ENCODE measurements at regions not wholly inside any gene's neighbourhood (a gene's known extent, or its start where the extent isn't known, plus 50 kb on each side); places are given as distances from the start of the nearest gene placed in this dataset.
"Not testable (repeated sequence)": the region's sequence is repeated elsewhere in the genome, so short reads cannot be mapped to it uniquely, and the experiment has no call there.

- no peak for TF ChIP-seq POLR2A (IDR thresholded peaks at IDR 0.05; ENCODE audit: low read depth, low read length)
- FAIRE-seq = no peak
- no peak for DNase-seq (ENCODE audit: insufficient read length, low spot score)
These were observed 218.9 kb upstream of the PRDM1 start for GRCh38 chr6:105867277-105867676.

- TF ChIP-seq POLR2A (IDR thresholded peaks at IDR 0.05; ENCODE audit: low read depth, low read length) = no peak
- FAIRE-seq (no peak), DNase-seq (ENCODE audit: insufficient read length, low spot score) (no peak)
These were observed 223.1 kb upstream of the PRDM1 start for GRCh38 chr6:105862936-105863607.

GRCh38 chr6:105860927-105861326 lies 225.2 kb upstream of the PRDM1 start:
- FAIRE-seq; DNase-seq (ENCODE audit: insufficient read length, low spot score): not testable (repeated sequence)

GRCh38 chr6:105859457-105859856 lies 226.7 kb upstream of the PRDM1 start:
- no peak for DNase-seq (ENCODE audit: insufficient read length, low spot score)
- no peak for FAIRE-seq
- TF ChIP-seq POLR2A (IDR thresholded peaks at IDR 0.05; ENCODE audit: low read depth, low read length) = no peak

GRCh38 chr6:105858639-105859038 lies 227.5 kb upstream of the PRDM1 start:
- not testable (repeated sequence) for DNase-seq (ENCODE audit: insufficient read length, low spot score); FAIRE-seq

- FAIRE-seq = no peak
- DNase-seq (ENCODE audit: insufficient read length, low spot score) = no peak
- no peak for TF ChIP-seq POLR2A (IDR thresholded peaks at IDR 0.05; ENCODE audit: low read depth, low read length)
These were observed 230.7 kb upstream of the PRDM1 start for GRCh38 chr6:105855433-105855832.

- DNase-seq (ENCODE audit: insufficient read length, low spot score); FAIRE-seq: not testable (repeated sequence)
These were observed 232.2 kb upstream of the PRDM1 start for GRCh38 chr6:105853979-105854378.

GRCh38 chr6:105851606-105852005 lies 234.5 kb upstream of the PRDM1 start:
- TF ChIP-seq POLR2A (IDR thresholded peaks at IDR 0.05; ENCODE audit: low read depth, low read length) = no peak
- no peak for FAIRE-seq

GRCh38 chr6:105851113-105851580 lies 235.0 kb upstream of the PRDM1 start:
- no peak for TF ChIP-seq POLR2A (IDR thresholded peaks at IDR 0.05; ENCODE audit: low read depth, low read length)
- FAIRE-seq = no peak
- DNase-seq (ENCODE audit: insufficient read length, low spot score) = no peak

More at GRCh38 chr6:105851606-105852005, 234.5 kb upstream of the PRDM1 start:
- no peak for DNase-seq (ENCODE audit: insufficient read length, low spot score)

- TF ChIP-seq POLR2A (IDR thresholded peaks at IDR 0.05; ENCODE audit: low read depth, low read length) = no peak
- FAIRE-seq (no peak), DNase-seq (ENCODE audit: insufficient read length, low spot score) (no peak)
These were observed 235.6 kb upstream of the PRDM1 start for GRCh38 chr6:105850261-105851112.

GRCh38 chr6:105849746-105850145 lies 236.4 kb upstream of the PRDM1 start:
- DNase-seq (ENCODE audit: insufficient read length, low spot score) (peak; percentile 16), FAIRE-seq (no peak)
- TF ChIP-seq POLR2A (IDR thresholded peaks at IDR 0.05; ENCODE audit: low read depth, low read length) = no peak

GRCh38 chr6:105847433-105847832 lies 238.7 kb upstream of the PRDM1 start:
- no peak for TF ChIP-seq POLR2A (IDR thresholded peaks at IDR 0.05; ENCODE audit: low read depth, low read length)
- FAIRE-seq = no peak
- no peak for DNase-seq (ENCODE audit: insufficient read length, low spot score)

GRCh38 chr6:105844275-105844883 lies 241.8 kb upstream of the PRDM1 start:
- TF ChIP-seq POLR2A (IDR thresholded peaks at IDR 0.05; ENCODE audit: low read depth, low read length) = no peak
- FAIRE-seq (no peak), DNase-seq (ENCODE audit: insufficient read length, low spot score) (no peak)

GRCh38 chr6:105839266-105839665 lies 246.9 kb upstream of the PRDM1 start:
- no peak for DNase-seq (ENCODE audit: insufficient read length, low spot score)
- TF ChIP-seq POLR2A (IDR thresholded peaks at IDR 0.05; ENCODE audit: low read depth, low read length) = no peak
- no peak for FAIRE-seq
